NT2/D1 (cell line): ENCODE measurements at regions not wholly inside any gene's neighbourhood (a gene's known extent, or its start where the extent isn't known, plus 50 kb on each side); places are given as distances from the start of the nearest gene placed in this dataset.

Source experiments
- DNase-seq: peaks from one replicate; pipeline ENCODE4 v3.0.0-alpha.2; 2011; ENCODE audit warnings: low read depth, low spot score
- H3K27me3 ChIP-seq: 2 replicates; pipeline ENCODE4 v1.6.0; 2011; ENCODE audit warnings: mild to moderate bottlenecking; ENCODE audit not compliant: insufficient read length, insufficient read depth
- H3K36me3 ChIP-seq: 2 replicates; pipeline ENCODE4 v1.6.1; 2011; ENCODE audit warnings: mild to moderate bottlenecking, low read length, mixed read lengths; ENCODE audit not compliant: insufficient read depth, insufficient read length
- H3K4me1 ChIP-seq: 2 replicates; pipeline ENCODE4 v1.5.1; 2011; ENCODE audit not compliant: insufficient read depth, insufficient read length
- H3K4me3 ChIP-seq: 2 replicates; pipeline ENCODE4 v1.5.1; 2011; ENCODE audit warnings: low read depth; ENCODE audit not compliant: insufficient read length
- H3K9ac ChIP-seq: 2 replicates; pipeline ENCODE4 v1.6.0; 2011; ENCODE audit warnings: low read depth; ENCODE audit not compliant: insufficient read length
- H3K9me3 ChIP-seq: 2 replicates; pipeline ENCODE4 v1.5.1; 2011; ENCODE audit warnings: mild to moderate bottlenecking, low read length; ENCODE audit not compliant: insufficient read depth
- SUZ12 ChIP-seq: IDR thresholded peaks from 2 replicates; pipeline ENCODE4 v1.6.1; 2011; ENCODE audit not compliant: insufficient read length, insufficient read depth; ENCODE audit errors: extremely low read depth
- YY1 ChIP-seq: IDR thresholded peaks from 2 replicates; pipeline ENCODE4 v1.6.1; 2011; ENCODE audit not compliant: insufficient read length, insufficient read depth
- ZNF274 ChIP-seq: IDR thresholded peaks from 2 replicates; pipeline ENCODE4 v1.6.1; 2011; ENCODE audit warnings: mild to moderate bottlenecking, low read depth, low read length

DNA sequence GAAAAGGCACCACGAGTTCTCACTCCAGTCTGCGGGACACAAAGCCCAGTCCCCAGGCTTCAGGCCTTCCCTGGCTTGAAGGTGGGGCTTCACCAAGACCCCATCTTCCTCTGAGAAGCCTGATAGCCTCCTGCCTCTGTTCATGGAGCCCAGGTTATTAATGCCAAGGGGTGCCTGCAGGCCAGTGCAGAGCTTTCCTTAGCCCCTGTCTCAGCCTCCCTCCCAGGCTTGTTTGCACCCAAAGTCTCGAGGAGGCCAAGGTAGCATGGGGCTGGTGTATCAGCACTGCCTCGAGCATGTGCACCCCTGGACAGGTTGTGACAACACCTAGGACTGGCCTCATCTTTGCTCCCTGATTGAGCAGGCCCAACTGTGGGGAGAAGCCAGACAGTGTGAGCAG, 108.1 kb upstream of the PCDH15 start:
- no peak for TF ChIP-seq ZNF274
- no peak for TF ChIP-seq SUZ12
- TF ChIP-seq YY1: no peak
- Histone ChIP-seq H3K36me3 (no peaks in the 10 kb centered on the region), H3K9me3 (peaks cover 13% of the 10 kb centered on the region; the same call in 1 of the 2 replicates), H3K4me3 (no peak overlapping the region), H3K27me3 (no peaks in the 10 kb centered on the region), H3K4me1 (no peaks in the 10 kb centered on the region), H3K9ac (no peak overlapping the region)
- DNase-seq: no peak

- Histone ChIP-seq H3K9me3 (peaks cover 1% of the 10 kb centered on the region; the same call in 1 of the 2 replicates), H3K27me3 (no peaks in the 10 kb centered on the region), H3K4me1 (no peaks in the 10 kb centered on the region), H3K36me3 (no peaks in the 10 kb centered on the region), H3K9ac (no peak overlapping the region), H3K4me3 (no peak overlapping the region)
- TF ChIP-seq SUZ12: no peak
- no peak for TF ChIP-seq ZNF274
- no peak for TF ChIP-seq YY1
- no peak for DNase-seq
Measured at GRCh38 chr10:54908019-54908418, 107.0 kb upstream of the PCDH15 start.

DNA sequence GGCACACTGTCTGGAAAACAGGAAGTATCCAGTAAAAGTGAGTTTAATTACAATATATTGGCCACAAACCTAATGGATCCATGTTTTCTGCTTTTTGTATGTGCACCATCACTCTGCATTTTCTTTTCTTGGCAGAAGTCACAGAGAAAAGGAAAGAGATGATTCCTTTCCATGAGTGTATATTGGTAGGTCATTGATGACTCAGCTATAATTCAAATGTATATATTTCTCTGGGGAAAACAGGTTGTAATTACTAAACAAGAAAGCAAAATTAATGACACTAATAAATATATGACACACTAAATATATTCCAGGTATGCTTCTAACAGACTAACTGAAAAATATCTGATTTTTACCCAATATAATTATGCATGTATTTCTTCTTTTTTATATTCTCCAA, 105.9 kb upstream of the PCDH15 start:
- no peak for TF ChIP-seq ZNF274
- no peak for TF ChIP-seq SUZ12
- TF ChIP-seq YY1: no peak
- Histone ChIP-seq H3K9me3 (no peaks in the 10 kb centered on the region), H3K4me1 (no peaks in the 10 kb centered on the region), H3K9ac (no peak overlapping the region), H3K4me3 (no peak overlapping the region), H3K27me3 (no peaks in the 10 kb centered on the region), H3K36me3 (no peaks in the 10 kb centered on the region)
- DNase-seq: no peak

DNA sequence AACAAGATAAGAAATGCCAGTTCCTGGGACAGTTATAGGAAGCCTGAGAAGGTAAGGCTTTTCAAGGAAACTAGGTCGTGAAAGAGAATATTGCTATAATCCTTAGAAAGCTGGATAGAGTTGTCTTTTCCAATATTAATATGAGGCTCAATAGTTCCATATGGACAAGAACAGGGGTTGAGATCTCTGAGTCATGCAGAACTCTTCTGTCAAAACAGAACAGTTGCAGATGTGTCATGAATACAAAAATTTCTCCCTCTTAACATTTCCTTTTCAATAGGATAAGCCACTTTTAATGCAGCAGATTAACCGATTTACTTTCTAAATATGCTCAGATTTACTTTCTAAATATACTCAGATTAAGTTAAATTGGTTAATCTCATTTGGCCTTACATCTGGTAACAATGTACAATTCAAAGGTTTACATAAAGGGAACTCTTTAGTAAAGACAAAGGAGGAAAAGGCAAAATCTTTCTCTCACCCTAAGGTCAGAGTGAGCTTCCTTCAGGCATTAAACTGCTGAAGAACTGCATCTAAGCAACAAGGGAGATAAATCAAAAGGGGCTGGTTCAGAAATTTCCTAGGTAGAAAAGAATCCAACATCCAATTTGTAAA, 104.7 kb upstream of the PCDH15 start:
- H3K27me3 ChIP-seq: no peaks in the 10 kb centered on the region
- H3K9ac ChIP-seq: no peak overlapping the region
- no peaks in the 10 kb centered on the region for H3K9me3 ChIP-seq
- no peak overlapping the region for H3K4me3 ChIP-seq
- TF ChIP-seq SUZ12 (no peak), YY1 (no peak), ZNF274 (no peak)
- H3K36me3 ChIP-seq: no peaks in the 10 kb centered on the region
- no peak for DNase-seq
- no peaks in the 10 kb centered on the region for H3K4me1 ChIP-seq

DNA sequence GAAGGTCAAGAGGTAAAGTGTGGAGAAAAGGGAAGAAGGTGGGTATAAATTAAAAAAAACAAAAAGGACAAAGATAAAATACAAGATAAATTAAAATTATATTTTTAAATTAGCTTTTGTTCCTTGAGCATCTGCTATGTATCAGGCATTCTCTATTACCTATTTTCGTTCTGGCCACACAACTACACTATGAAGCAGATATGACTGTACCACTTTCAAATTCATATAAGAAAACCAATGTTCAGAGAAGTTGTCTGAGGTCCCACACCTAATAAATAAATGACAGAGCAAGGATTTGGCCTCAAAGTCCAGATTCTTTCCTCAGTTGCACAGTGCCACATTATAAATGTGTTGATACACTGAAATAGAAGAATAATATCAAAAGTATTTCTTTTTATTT, 103.8 kb upstream of the PCDH15 start:
- no peak for DNase-seq
- TF ChIP-seq SUZ12: no peak
- no peak for TF ChIP-seq YY1
- no peak for TF ChIP-seq ZNF274
- H3K9me3 ChIP-seq: no peaks in the 10 kb centered on the region

DNA sequence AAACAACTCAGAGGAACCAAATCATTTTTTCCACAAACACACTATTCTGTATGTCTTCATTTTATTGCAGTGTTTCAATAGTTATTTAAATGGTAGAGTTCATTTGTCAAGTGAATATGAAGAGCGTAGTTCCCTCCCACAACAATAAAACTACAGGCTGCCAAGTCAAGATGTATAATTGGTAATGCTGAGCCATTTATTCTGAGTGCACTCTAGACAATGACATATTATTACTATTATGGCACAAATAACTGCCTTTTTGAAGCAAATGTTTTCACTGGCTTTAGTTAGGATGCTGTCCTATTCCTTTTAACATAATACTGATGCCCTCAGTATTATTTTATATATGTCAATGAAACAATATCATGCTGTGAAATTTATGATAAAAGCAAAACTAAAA, 102.7 kb upstream of the PCDH15 start:
- no peaks in the 10 kb centered on the region for H3K36me3 ChIP-seq
- no peak overlapping the region for H3K9ac ChIP-seq
- no peaks in the 10 kb centered on the region for H3K4me1 ChIP-seq
- TF ChIP-seq SUZ12: no peak
- no peak for TF ChIP-seq ZNF274
- no peak for TF ChIP-seq YY1
- no peaks in the 10 kb centered on the region for H3K9me3 ChIP-seq
- no peak overlapping the region for H3K4me3 ChIP-seq
- DNase-seq: no peak
- no peaks in the 10 kb centered on the region for H3K27me3 ChIP-seq

More for the DNA sequence above, 103.8 kb upstream of the PCDH15 start:
- no peaks in the 10 kb centered on the region for H3K4me1 ChIP-seq
- H3K4me3 ChIP-seq: no peak overlapping the region
- H3K27me3 ChIP-seq: no peaks in the 10 kb centered on the region
- H3K9ac ChIP-seq: no peak overlapping the region
- H3K36me3 ChIP-seq: no peaks in the 10 kb centered on the region

- Histone ChIP-seq H3K9ac (no peak overlapping the region), H3K4me1 (no peaks in the 10 kb centered on the region)
Measured at GRCh38 chr10:54900584-54900983, 99.6 kb upstream of the PCDH15 start.

More at GRCh38 chr10:54900584-54900983, 99.6 kb upstream of the PCDH15 start:
- TF ChIP-seq SUZ12 (no peak), ZNF274 (no peak), YY1 (no peak)
- Histone ChIP-seq H3K9me3 (no peaks in the 10 kb centered on the region), H3K4me3 (no peak overlapping the region), H3K27me3 (no peaks in the 10 kb centered on the region), H3K36me3 (no peaks in the 10 kb centered on the region)
- DNase-seq: no peak
